Vagina (tissue), 2 donors: ENCODE measurements at regions not wholly inside any gene's neighbourhood (a gene's known extent, or its start where the extent isn't known, plus 50 kb on each side); places are given as distances from the start of the nearest gene placed in this dataset.

Source experiments
- POLR2A ChIP-seq, 2 donors: fragments of 450-650 bp; IDR thresholded peaks; one replicate each; pipeline ENCODE4 v1.6.1; 2017; ENCODE audit warnings: antibody characterized with exemption in 2 of 2, mild to moderate bottlenecking in 2 of 2, moderate library complexity in 2 of 2
- POLR2AphosphoS5 ChIP-seq, 2 donors: sonication (generic); formaldehyde crosslinking; IDR thresholded peaks; one replicate each; pipeline ENCODE4 v1.9.0; 2017; ENCODE audit warnings: antibody characterized with exemption in 2 of 2, mild to moderate bottlenecking in 2 of 2, low read depth in 1 of 2; ENCODE audit not compliant: insufficient read depth in 1 of 2
- TF ChIP-seq, protein P1 (sequence below), 3 experiments: fragments of 450-650 bp in 2 of 3; fragments of 200-600 bp in 1 of 3; sonication (generic) in 1 of 3; IDR thresholded peaks; one replicate each; pipeline ENCODE4 v1.5.1; 2017 to 2019; ENCODE audit warnings: antibody characterized with exemption in 3 of 3, mild to moderate bottlenecking in 2 of 3, moderate library complexity in 2 of 3

DNA sequence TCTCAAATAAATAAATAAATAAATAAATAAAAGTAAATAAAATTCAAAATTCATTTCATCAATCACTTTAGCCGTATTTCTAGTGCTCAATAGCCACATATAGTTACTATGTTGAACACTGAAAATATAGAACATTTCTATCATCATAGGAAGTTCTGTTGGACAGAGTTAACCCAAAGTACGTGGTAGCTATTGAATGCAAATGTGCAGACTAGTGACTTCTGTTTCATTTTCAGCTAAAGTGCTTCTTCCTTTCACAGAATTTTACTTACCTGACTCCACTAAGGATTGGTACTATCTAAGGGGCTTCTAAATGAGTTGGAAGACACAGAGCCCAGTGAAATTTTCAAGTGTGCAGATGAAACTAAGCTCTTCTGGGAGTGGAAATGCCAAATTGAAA is 1208.3 kb downstream of the MAT2B start:
- TF ChIP-seq POLR2A (IDR thresholded peaks at IDR 0.05) (no peak), POLR2AphosphoS5 (IDR thresholded peaks at IDR 0.05; ENCODE audit: insufficient read depth in 1 of 2, low read depth in 1 of 2) (no peak)
- TF ChIP-seq, protein P1, sequence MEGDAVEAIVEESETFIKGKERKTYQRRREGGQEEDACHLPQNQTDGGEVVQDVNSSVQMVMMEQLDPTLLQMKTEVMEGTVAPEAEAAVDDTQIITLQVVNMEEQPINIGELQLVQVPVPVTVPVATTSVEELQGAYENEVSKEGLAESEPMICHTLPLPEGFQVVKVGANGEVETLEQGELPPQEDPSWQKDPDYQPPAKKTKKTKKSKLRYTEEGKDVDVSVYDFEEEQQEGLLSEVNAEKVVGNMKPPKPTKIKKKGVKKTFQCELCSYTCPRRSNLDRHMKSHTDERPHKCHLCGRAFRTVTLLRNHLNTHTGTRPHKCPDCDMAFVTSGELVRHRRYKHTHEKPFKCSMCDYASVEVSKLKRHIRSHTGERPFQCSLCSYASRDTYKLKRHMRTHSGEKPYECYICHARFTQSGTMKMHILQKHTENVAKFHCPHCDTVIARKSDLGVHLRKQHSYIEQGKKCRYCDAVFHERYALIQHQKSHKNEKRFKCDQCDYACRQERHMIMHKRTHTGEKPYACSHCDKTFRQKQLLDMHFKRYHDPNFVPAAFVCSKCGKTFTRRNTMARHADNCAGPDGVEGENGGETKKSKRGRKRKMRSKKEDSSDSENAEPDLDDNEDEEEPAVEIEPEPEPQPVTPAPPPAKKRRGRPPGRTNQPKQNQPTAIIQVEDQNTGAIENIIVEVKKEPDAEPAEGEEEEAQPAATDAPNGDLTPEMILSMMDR (IDR thresholded peaks at IDR 0.05): no peak
